Kidney (tissue), 13 donors: ENCODE measurements at regions not wholly inside any gene's neighbourhood (a gene's known extent, or its start where the extent isn't known, plus 50 kb on each side); places are given as distances from the start of the nearest gene placed in this dataset.

Source experiments
- DNase-seq, 5 donors: peaks; one replicate each; pipeline ENCODE4 v3.0.0-alpha.2; 2013 to 2020
- FAIRE-seq: peaks from 2 replicates; lab custom pipeline; 2012; peaks lifted over from hg19 to GRCh38; lab: Jason Lieb, UNC
- H3K27ac ChIP-seq, 2 donors: one replicate each; pipeline ENCODE4 v1.7.0; 2013; ENCODE audit warnings: low read depth in 2 of 2, low read length in 2 of 2, inconsistent platforms in 1 of 2
- H3K27me3 ChIP-seq: one replicate; pipeline ENCODE4 v1.7.1; 2013; ENCODE audit warnings: low read length, inconsistent platforms; ENCODE audit not compliant: control insufficient read depth, insufficient read depth
- H3K36me3 ChIP-seq, 3 donors: one replicate each; pipeline versions ENCODE4 v1.7.0 to v1.7.1; 2013; ENCODE audit warnings: low read length in 3 of 3, control low read depth in 1 of 3, inconsistent platforms in 1 of 3; ENCODE audit not compliant: insufficient read depth in 3 of 3, control insufficient read depth in 2 of 3
- H3K4me1 ChIP-seq, 3 donors: one replicate each; pipeline versions ENCODE4 v1.7.0 to v1.7.1; 2013; ENCODE audit warnings: low read length in 3 of 3, inconsistent platforms in 1 of 3, low read depth in 1 of 3; ENCODE audit not compliant: control insufficient read depth in 2 of 3, insufficient read depth in 2 of 3
- H3K4me3 ChIP-seq, 3 donors: one replicate each; pipeline versions ENCODE4 v1.7.0 to v1.8.1; 2013; ENCODE audit warnings: low read length in 3 of 3, control low read depth in 1 of 3, inconsistent platforms in 1 of 3
- H3K9ac ChIP-seq, 3 donors: one replicate each; pipeline versions ENCODE4 v1.7.0 to v1.7.1; 2013; ENCODE audit warnings: low read length in 3 of 3, control low read depth in 1 of 3, inconsistent platforms in 1 of 3
- H3K9me3 ChIP-seq, 3 donors: one replicate each; pipeline versions ENCODE4 v1.7.0 to v1.7.1; 2013; ENCODE audit warnings: low read length in 3 of 3, control low read depth in 1 of 3, inconsistent platforms in 1 of 3; ENCODE audit not compliant: control insufficient read depth in 2 of 3, insufficient read depth in 1 of 3
- CTCF ChIP-seq: IDR thresholded peaks from 3 replicates; pipeline ENCODE4 v1.5.1; 2012; ENCODE audit warnings: mild to moderate bottlenecking, moderate library complexity, borderline replicate concordance; ENCODE audit not compliant: insufficient read depth; ENCODE audit errors: extremely low read depth
- intact Hi-C: fragments of 100-400 bp; cut with DNase I; formaldehyde crosslinking; loops from one replicate; pipeline ENCODE4 v1.11.1; 2022
- donor health status: control.
- donor health status: control.
- donor health status: control.
- donor health status: control.
- donor health status: control.
- donor health status: DM: yes; HTN: yes; CAD: no.
- donor health status: Normal renal cell carcinoma (clear cell type).

- Histone ChIP-seq H3K36me3 (no peaks in the 10 kb centered on the region), H3K4me3 (no peak overlapping the region), H3K27me3 (no peaks in the 10 kb centered on the region), H3K9ac (no peak overlapping the region), H3K9me3 (peaks cover 0 to 8% (median 0%) of the 10 kb centered on the region in 3 donors), H3K27ac (no peak overlapping the region), H3K4me1 (no peaks in the 10 kb centered on the region)
- no peak for TF ChIP-seq CTCF
- intact Hi-C loops, result no loop called here
- FAIRE-seq, result no peak
- DNase-seq, result no peak
Observed at GRCh38 chr7:42596737-42597136, 315.1 kb downstream of the C7orf25 start.

- H3K4me1 ChIP-seq, result no peaks in the 10 kb centered on the region
- H3K4me3 ChIP-seq, result no peak overlapping the region
- H3K9ac ChIP-seq, result no peak overlapping the region
- DNase-seq, result no peak
- FAIRE-seq, result no peak
- H3K27me3 ChIP-seq, result no peaks in the 10 kb centered on the region
- TF ChIP-seq CTCF, result no peak
- peaks cover 0 to 8% (median 0%) of the 10 kb centered on the region in 3 donors for H3K9me3 ChIP-seq
- no peak overlapping the region for H3K27ac ChIP-seq
- intact Hi-C loops, result no loop called here
- H3K36me3 ChIP-seq, result no peaks in the 10 kb centered on the region
Observed at GRCh38 chr7:42593860-42594259, 318.0 kb downstream of the C7orf25 start.

- Histone ChIP-seq H3K27me3 (no peaks in the 10 kb centered on the region), H3K4me3 (no peak overlapping the region), H3K9ac (no peak overlapping the region), H3K4me1 (no peaks in the 10 kb centered on the region), H3K36me3 (no peaks in the 10 kb centered on the region), H3K27ac (no peak overlapping the region), H3K9me3 (peaks cover 0 to 8% (median 0%) of the 10 kb centered on the region in 3 donors)
- intact Hi-C loops, result no loop called here
- TF ChIP-seq CTCF, result no peak
- FAIRE-seq, result no peak
- DNase-seq, result no peak
Observed at GRCh38 chr7:42590771-42591310, 321.0 kb downstream of the C7orf25 start.

GRCh38 chr7:42588876-42589275, 323.0 kb downstream of the C7orf25 start:
- Histone ChIP-seq H3K4me1 (no peaks in the 10 kb centered on the region), H3K36me3 (no peaks in the 10 kb centered on the region), H3K9me3 (peaks cover 0 to 8% (median 0%) of the 10 kb centered on the region in 3 donors), H3K4me3 (no peak overlapping the region), H3K27ac (no peak overlapping the region), H3K27me3 (no peaks in the 10 kb centered on the region), H3K9ac (no peak overlapping the region)
- TF ChIP-seq CTCF, result no peak
- DNase-seq, result no peak
- peak; percentile 50 for FAIRE-seq
- intact Hi-C loops, result no loop called here
